UCSD-AML1 (cell line): ENCODE measurements at regions not wholly inside any gene's neighbourhood (a gene's known extent, or its start where the extent isn't known, plus 50 kb on each side); places are given as distances from the start of the nearest gene placed in this dataset.

ENCODE experiments used
- DNase-seq: peaks from one replicate; lab custom pipeline; 2025; ENCODE audit not compliant: unreplicated experiment; lab: John Stamatoyannopoulos, UW

- no peak for DNase-seq
Measured at GRCh38 chr4:115374621-115375020, 261.2 kb upstream of the NDST4 start.

GRCh38 chr4:115370490-115370889, 257.1 kb upstream of the NDST4 start:
- DNase-seq: no peak

GRCh38 chr4:115370012-115370411, 256.6 kb upstream of the NDST4 start:
- DNase-seq: no peak

GRCh38 chr4:115366390-115366789, 253.0 kb upstream of the NDST4 start:
- DNase-seq: no peak

- no peak for DNase-seq
Measured at GRCh38 chr4:115365185-115365584, 251.8 kb upstream of the NDST4 start.

- no peak for DNase-seq
Measured at GRCh38 chr4:115361781-115362180, 248.4 kb upstream of the NDST4 start.

GRCh38 chr4:115360431-115360830, 247.0 kb upstream of the NDST4 start:
- DNase-seq: no peak

- no peak for DNase-seq
Measured at GRCh38 chr4:115357776-115358175, 244.4 kb upstream of the NDST4 start.

GRCh38 chr4:115356176-115356575, 242.8 kb upstream of the NDST4 start:
- DNase-seq: no peak

- no peak for DNase-seq
Measured at GRCh38 chr4:115355329-115355728, 241.9 kb upstream of the NDST4 start.

GRCh38 chr4:115353370-115353769, 239.9 kb upstream of the NDST4 start:
- DNase-seq: no peak

- DNase-seq: no peak
Measured at GRCh38 chr4:115343171-115343570, 229.8 kb upstream of the NDST4 start.

GRCh38 chr4:115334736-115335411, 221.5 kb upstream of the NDST4 start:
- no peak for DNase-seq

GRCh38 chr4:115332078-115332477, 218.7 kb upstream of the NDST4 start:
- DNase-seq: no peak

- DNase-seq: no peak
Measured at GRCh38 chr4:115331241-115331640, 217.8 kb upstream of the NDST4 start.

GRCh38 chr4:115325836-115326235, 212.4 kb upstream of the NDST4 start:
- peak; percentile 12 for DNase-seq

- peak; percentile 15 for DNase-seq
Measured at GRCh38 chr4:115323106-115323707, 209.8 kb upstream of the NDST4 start.

GRCh38 chr4:115315182-115315581, 201.8 kb upstream of the NDST4 start:
- DNase-seq: no peak

GRCh38 chr4:115310641-115311040, 197.2 kb upstream of the NDST4 start:
- DNase-seq: no peak

GRCh38 chr4:115294717-115295116, 181.3 kb upstream of the NDST4 start:
- DNase-seq: no peak

- DNase-seq: no peak
Measured at GRCh38 chr4:115293093-115293462, 179.7 kb upstream of the NDST4 start.

GRCh38 chr4:115292320-115293092, 179.1 kb upstream of the NDST4 start:
- peak; percentile 15 for DNase-seq
